ENCODE measurements at regions not wholly inside any gene's neighbourhood (a gene's known extent, or its start where the extent isn't known, plus 50 kb on each side); places are given as distances from the start of the nearest gene placed in this dataset.
"Not testable (repeated sequence)": the region's sequence is repeated elsewhere in the genome, so short reads cannot be mapped to it uniquely, and the experiment has no call there.

GRCh38 chr12:43213608-43214007 lies 338.4 kb downstream of the ADAMTS20 start:
- ATAC-seq (ENCODE audit: low FRiP score) (no peak), DNase-seq (ENCODE audit: low spot score) (no peak)
- TF ChIP-seq CTCF (IDR thresholded peaks at IDR 0.05), result no peak

DNA sequence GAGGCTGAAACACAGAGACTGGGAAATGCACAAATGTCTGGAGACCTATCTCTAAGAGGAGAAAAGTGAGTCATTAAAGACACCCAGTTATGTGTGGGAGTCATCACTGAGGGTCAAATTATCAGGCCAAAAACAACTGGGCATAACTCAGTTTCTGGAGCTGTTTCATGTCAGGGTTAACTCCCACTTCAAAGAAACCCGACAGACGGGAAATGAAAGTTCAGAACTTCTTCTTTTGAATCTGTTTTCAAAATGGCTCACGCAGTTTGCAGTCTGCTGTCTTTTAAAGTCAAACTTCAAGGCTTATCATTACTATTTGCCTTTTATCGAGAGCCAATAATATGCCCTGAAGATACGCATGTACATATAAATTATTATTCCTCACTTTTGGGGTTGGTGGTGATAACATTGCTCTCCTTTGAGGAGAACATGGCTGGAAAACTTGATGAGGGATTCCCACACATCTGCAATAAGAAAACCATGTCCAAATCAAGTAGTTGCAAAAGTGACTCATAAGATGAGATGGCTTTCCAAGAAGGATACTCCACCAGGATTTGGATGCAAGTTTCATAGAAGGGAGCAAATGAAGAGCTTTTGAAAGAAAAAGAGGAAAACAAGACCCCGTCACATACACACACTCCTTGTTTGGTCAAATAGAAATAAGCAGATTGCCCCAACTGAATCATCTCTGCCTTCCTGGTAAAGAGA lies 341.4 kb downstream of the ADAMTS20 start:
- ATAC-seq (ENCODE audit: low FRiP score) (peak; percentile 87), DNase-seq (ENCODE audit: low spot score) (no peak)
- no peak for TF ChIP-seq CTCF (IDR thresholded peaks at IDR 0.05)

- DNase-seq (ENCODE audit: low spot score) (no peak), ATAC-seq (ENCODE audit: low FRiP score) (no peak)
- no peak for TF ChIP-seq CTCF (IDR thresholded peaks at IDR 0.05)
Measured at GRCh38 chr12:43208627-43209026, 343.4 kb downstream of the ADAMTS20 start.

DNA sequence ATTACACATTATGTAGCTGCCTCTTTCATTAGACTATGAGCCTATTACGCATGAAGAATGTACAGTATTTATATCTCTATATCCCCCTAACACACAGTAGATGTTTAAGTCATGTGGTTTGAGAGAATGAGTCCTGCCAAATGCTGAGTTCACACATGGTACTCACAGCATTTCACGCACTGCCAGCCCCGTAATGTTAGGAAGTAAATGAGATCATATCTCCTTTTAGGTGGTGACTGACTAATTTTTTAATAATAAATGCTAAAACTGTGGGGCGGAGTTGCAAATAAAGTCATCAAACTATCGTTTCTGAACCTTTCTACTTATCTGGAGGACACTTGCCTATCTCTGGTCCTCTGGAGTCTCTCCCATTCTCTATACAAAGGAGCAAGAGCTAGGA lies 343.8 kb downstream of the ADAMTS20 start:
- DNase-seq (ENCODE audit: low spot score), result no peak
- TF ChIP-seq CTCF (IDR thresholded peaks at IDR 0.05), result no peak
- ATAC-seq (ENCODE audit: low FRiP score), result no peak

DNA sequence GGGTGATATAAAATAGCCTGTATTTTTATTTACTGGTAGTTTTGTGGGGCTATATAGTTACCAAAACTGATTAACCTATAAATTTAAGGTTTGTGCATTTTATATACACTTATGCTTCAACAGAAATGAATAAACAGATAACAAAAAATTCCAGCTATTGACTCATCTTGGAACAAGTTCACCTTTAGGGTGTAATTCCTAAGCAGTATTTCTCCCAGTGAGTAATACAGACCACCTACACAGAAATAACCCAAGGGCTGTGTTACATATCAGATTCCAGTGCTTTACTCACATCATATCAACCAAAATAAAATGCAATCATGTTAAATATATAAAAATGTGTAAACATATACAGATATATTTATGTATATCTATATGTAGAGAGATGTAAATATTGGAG lies 345.6 kb downstream of the ADAMTS20 start:
- peak; percentile 58 for ATAC-seq (ENCODE audit: low FRiP score)
- TF ChIP-seq CTCF (IDR thresholded peaks at IDR 0.05), result no peak
- DNase-seq (ENCODE audit: low spot score), result no peak

- ATAC-seq (ENCODE audit: low FRiP score) (no peak), DNase-seq (ENCODE audit: low spot score) (no peak)
- TF ChIP-seq CTCF (IDR thresholded peaks at IDR 0.05), result no peak
Measured at GRCh38 chr12:43198608-43199007, 353.4 kb downstream of the ADAMTS20 start.

GRCh38 chr12:43196268-43196907 lies 355.6 kb downstream of the ADAMTS20 start:
- TF ChIP-seq CTCF (IDR thresholded peaks at IDR 0.05), result no peak
- DNase-seq (ENCODE audit: low spot score) (no peak), ATAC-seq (ENCODE audit: low FRiP score) (no peak)

GRCh38 chr12:43193096-43193495 lies 358.9 kb downstream of the ADAMTS20 start:
- DNase-seq (ENCODE audit: low spot score); ATAC-seq (ENCODE audit: low FRiP score): not testable (repeated sequence)

- not testable (repeated sequence) for ATAC-seq (ENCODE audit: low FRiP score); DNase-seq (ENCODE audit: low spot score)
Measured at GRCh38 chr12:43192442-43192841, 359.6 kb downstream of the ADAMTS20 start.

All from omental fat pad (tissue), 3 donors.